NOMO-1 treated with dmso at 0.1 percent for 144 hours (cell line): ENCODE measurements at regions not wholly inside any gene's neighbourhood (a gene's known extent, or its start where the extent isn't known, plus 50 kb on each side); places are given as distances from the start of the nearest gene placed in this dataset.

Source experiments
- DNase-seq: peaks from one replicate; lab custom pipeline; 2025; ENCODE audit not compliant: unreplicated experiment; lab: John Stamatoyannopoulos, UW

GRCh38 chr2:180110469-180110868 is 103.4 kb upstream of the CWC22 start:
- DNase-seq: no peak

GRCh38 chr2:180101846-180102245 is 94.7 kb upstream of the CWC22 start:
- DNase-seq: no peak

- no peak for DNase-seq
These were observed 92.2 kb upstream of the CWC22 start for GRCh38 chr2:180099308-180099707.

GRCh38 chr2:180085144-180085543 is 78.0 kb upstream of the CWC22 start:
- DNase-seq: no peak

GRCh38 chr2:180077295-180077906 is 70.3 kb upstream of the CWC22 start:
- no peak for DNase-seq

GRCh38 chr2:180075870-180076269 is 68.8 kb upstream of the CWC22 start:
- no peak for DNase-seq

- DNase-seq: no peak
These were observed 64.7 kb upstream of the CWC22 start for GRCh38 chr2:180071797-180072196.

GRCh38 chr2:180063494-180064092 is 56.5 kb upstream of the CWC22 start:
- no peak for DNase-seq

- no peak for DNase-seq
These were observed 55.1 kb upstream of the CWC22 start for GRCh38 chr2:180062178-180062577.

- DNase-seq: no peak
These were observed 54.4 kb upstream of the CWC22 start for GRCh38 chr2:180061546-180061945.

- DNase-seq: no peak
These were observed 54.0 kb upstream of the CWC22 start for GRCh38 chr2:180061085-180061484.

GRCh38 chr2:180058993-180059392 is 51.9 kb upstream of the CWC22 start:
- no peak for DNase-seq

- DNase-seq: no peak
These were observed 50.8 kb upstream of the CWC22 start for GRCh38 chr2:180057706-180058412.
